Osteocyte (in vitro differentiated cells): ENCODE measurements at regions not wholly inside any gene's neighbourhood (a gene's known extent, or its start where the extent isn't known, plus 50 kb on each side); places are given as distances from the start of the nearest gene placed in this dataset.

ENCODE experiments used
- DNase-seq: peaks from one replicate; pipeline ENCODE4 v3.0.0; 2021; ENCODE audit warnings: mixed read lengths; ENCODE audit not compliant: unreplicated experiment; ENCODE audit errors: extremely low spot score
- H3K27ac Mint-ChIP-seq: one replicate; pipeline ENCODE4 v1.8.0; 2021; ENCODE audit warnings: mild to moderate bottlenecking, mixed read lengths; ENCODE audit not compliant: unreplicated experiment
- H3K27me3 Mint-ChIP-seq: one replicate; pipeline ENCODE4 v1.8.0; 2021; ENCODE audit warnings: mixed read lengths; ENCODE audit not compliant: unreplicated experiment
- H3K36me3 Mint-ChIP-seq: one replicate; pipeline ENCODE4 v1.8.0; 2021; ENCODE audit warnings: mixed read lengths; ENCODE audit not compliant: unreplicated experiment
- H3K4me1 Mint-ChIP-seq: one replicate; pipeline ENCODE4 v1.8.0; 2021; ENCODE audit warnings: mixed read lengths; ENCODE audit not compliant: unreplicated experiment
- H3K4me3 Mint-ChIP-seq: one replicate; pipeline ENCODE4 v1.8.0; 2021; ENCODE audit warnings: mild to moderate bottlenecking, moderate library complexity, mixed read lengths; ENCODE audit not compliant: unreplicated experiment
- H3K9me3 Mint-ChIP-seq: one replicate; pipeline ENCODE4 v1.8.0; 2021; ENCODE audit warnings: mixed read lengths; ENCODE audit not compliant: unreplicated experiment
- TF ChIP-seq, protein P1 (sequence below): fragments of 200-600 bp; sonication (generic); IDR thresholded peaks from 2 replicates; pipeline ENCODE4 v1.5.0; 2021; ENCODE audit warnings: antibody characterized with exemption, mild to moderate bottlenecking, moderate library complexity

DNA sequence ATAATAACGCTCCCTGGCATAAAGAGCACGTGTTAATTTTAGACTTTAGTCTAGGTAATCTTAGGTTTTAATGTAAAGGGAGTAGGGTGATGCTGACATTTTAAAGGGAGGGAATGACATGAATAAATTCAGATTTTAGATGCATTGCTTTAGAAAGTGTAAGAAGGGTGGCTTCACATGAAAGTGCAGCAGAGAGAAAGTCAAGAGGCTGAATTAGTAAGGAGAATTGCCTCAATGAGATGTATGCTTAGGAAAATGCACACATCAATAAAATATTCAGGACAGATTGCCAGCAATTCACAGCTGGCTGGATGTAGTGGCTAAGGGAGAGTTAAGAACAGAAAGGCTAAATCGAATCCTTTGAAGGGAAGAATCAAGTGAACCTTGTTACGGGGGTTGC, 165.5 kb upstream of the CDH19 start:
- Mint-ChIP-seq H3K4me1 (no peaks in the 10 kb centered on the region), H3K9me3 (no peaks in the 10 kb centered on the region), H3K36me3 (no peaks in the 10 kb centered on the region), H3K4me3 (no peak overlapping the region), H3K27ac (no peak overlapping the region), H3K27me3 (no peaks in the 10 kb centered on the region)
- no peak for DNase-seq
- TF ChIP-seq, protein P1, sequence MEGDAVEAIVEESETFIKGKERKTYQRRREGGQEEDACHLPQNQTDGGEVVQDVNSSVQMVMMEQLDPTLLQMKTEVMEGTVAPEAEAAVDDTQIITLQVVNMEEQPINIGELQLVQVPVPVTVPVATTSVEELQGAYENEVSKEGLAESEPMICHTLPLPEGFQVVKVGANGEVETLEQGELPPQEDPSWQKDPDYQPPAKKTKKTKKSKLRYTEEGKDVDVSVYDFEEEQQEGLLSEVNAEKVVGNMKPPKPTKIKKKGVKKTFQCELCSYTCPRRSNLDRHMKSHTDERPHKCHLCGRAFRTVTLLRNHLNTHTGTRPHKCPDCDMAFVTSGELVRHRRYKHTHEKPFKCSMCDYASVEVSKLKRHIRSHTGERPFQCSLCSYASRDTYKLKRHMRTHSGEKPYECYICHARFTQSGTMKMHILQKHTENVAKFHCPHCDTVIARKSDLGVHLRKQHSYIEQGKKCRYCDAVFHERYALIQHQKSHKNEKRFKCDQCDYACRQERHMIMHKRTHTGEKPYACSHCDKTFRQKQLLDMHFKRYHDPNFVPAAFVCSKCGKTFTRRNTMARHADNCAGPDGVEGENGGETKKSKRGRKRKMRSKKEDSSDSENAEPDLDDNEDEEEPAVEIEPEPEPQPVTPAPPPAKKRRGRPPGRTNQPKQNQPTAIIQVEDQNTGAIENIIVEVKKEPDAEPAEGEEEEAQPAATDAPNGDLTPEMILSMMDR = no peak

DNA sequence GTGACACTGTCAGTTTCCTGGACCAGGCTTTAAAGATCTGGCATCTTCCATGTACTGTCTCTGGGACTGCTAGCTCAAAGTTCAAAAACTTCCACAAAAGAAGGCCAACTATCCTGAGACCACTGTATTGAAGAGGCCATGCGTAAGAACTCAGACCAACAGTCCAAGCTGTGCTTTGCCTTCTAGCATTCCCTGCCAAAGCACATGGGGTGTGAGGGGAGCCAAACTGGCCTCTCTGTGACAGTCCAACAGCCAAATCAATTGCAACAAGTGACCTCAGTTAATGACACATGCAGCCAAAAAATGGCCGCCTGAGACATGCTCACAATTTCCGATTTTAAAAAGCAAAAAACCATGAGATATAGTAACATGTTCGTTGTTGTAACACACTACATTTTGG, 160.3 kb upstream of the CDH19 start:
- no peaks in the 10 kb centered on the region for H3K9me3 Mint-ChIP-seq
- H3K4me3 Mint-ChIP-seq = no peak overlapping the region
- no peak for DNase-seq
- no peaks in the 10 kb centered on the region for H3K27me3 Mint-ChIP-seq
- TF ChIP-seq, protein P1 = no peak
- no peak overlapping the region for H3K27ac Mint-ChIP-seq
- no peaks in the 10 kb centered on the region for H3K4me1 Mint-ChIP-seq
- no peaks in the 10 kb centered on the region for H3K36me3 Mint-ChIP-seq

DNA sequence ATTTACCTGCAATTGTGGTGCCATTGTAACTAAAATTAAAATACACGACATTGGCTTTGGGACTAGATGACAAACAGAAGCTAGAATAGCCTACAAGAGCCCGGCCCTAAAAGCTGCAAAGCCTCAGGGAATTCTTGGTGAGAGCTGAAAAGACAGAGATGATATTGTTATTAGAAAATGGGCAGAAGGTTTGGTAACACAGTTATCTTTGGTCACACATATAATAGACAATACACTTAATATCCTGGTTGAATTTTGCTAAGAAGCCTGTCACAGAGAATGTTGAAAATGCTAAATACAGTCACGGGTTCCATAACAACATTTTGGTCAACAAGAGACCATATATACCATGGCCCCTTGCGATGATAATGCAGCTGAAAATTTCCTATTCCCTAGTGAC, 157.3 kb upstream of the CDH19 start:
- H3K27ac Mint-ChIP-seq = no peak overlapping the region
- H3K9me3 Mint-ChIP-seq = no peaks in the 10 kb centered on the region
- H3K27me3 Mint-ChIP-seq = no peaks in the 10 kb centered on the region
- TF ChIP-seq, protein P1 = no peak
- no peak for DNase-seq
- no peak overlapping the region for H3K4me3 Mint-ChIP-seq
- no peaks in the 10 kb centered on the region for H3K36me3 Mint-ChIP-seq
- no peaks in the 10 kb centered on the region for H3K4me1 Mint-ChIP-seq

DNA sequence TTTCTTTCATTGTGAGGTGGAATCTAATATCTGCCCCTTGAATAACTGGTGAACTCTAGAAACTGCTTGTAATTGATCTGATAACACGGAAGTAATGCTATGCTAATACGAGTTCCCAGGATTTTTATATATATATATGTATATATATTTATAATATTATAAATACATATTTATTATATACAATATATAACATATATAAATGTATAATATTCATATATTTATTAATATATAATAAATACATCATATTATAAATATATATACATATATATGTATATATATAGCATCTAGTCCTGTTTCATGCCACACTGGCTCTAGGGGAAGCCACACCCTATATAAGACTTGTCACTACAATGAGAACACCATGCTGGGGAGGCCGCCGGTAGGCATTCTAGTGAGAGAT, 156.7 kb upstream of the CDH19 start:
- Mint-ChIP-seq H3K27ac (no peak overlapping the region), H3K4me3 (no peak overlapping the region), H3K36me3 (no peaks in the 10 kb centered on the region)

DNA sequence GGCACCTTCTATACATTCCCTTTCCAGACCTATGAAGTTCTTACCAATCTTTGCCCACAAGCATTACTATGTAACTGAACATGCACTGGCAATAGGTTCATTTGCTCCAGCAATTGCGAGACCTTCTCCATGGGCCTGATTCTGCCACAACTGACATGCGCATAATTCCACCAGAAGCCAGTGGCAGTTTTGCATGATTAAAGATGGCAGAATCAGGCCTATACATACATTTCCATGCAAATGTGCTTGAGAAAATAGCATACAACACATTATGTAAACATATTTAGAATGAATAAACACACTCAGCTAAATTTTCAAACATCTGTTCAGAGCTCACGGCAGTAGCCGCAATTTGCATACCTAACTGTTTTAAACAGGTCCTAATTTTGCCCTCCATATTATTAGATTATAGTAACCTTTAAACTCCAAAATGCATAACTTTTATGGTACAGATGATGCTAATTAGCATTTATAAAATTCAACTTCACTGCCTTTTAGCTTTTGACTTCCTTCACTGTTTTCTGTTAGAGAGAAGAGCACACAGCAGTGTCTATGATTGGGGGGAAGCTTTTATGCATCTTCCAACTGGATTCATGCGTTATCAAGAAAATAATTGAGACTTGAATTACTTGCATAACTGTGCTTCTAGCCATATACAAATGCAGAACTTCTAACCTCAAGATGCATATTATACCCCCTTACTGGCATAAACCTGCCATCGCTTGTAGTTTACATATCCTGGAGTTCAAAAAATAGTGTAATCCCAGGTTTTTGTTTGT, 155.3 kb upstream of the CDH19 start:
- Mint-ChIP-seq H3K36me3 (no peaks in the 10 kb centered on the region), H3K4me3 (no peak overlapping the region), H3K4me1 (no peaks in the 10 kb centered on the region), H3K27me3 (no peaks in the 10 kb centered on the region), H3K9me3 (no peaks in the 10 kb centered on the region), H3K27ac (no peak overlapping the region)
- no peak for DNase-seq
- TF ChIP-seq, protein P1 = no peak

More for the DNA sequence above, 156.7 kb upstream of the CDH19 start:
- no peaks in the 10 kb centered on the region for H3K4me1 Mint-ChIP-seq
- no peak for DNase-seq
- H3K9me3 Mint-ChIP-seq = no peaks in the 10 kb centered on the region
- TF ChIP-seq, protein P1 = no peak
- H3K27me3 Mint-ChIP-seq = no peaks in the 10 kb centered on the region
